ENCODE measurements at regions not wholly inside any gene's neighbourhood (a gene's known extent, or its start where the extent isn't known, plus 50 kb on each side); places are given as distances from the start of the nearest gene placed in this dataset.

GRCh38 chr2:22795287-22795866 is 589.6 kb upstream of the KLHL29 start:
- Histone ChIP-seq H3K9ac (ENCODE audit: low read length in 5 of 5) (no peak overlapping the region), H3K36me3 (ENCODE audit: control insufficient read depth in 5 of 5, insufficient read depth in 5 of 5, low read length in 5 of 5) (no peaks in the 10 kb centered on the region), H3K27me3 (ENCODE audit: control insufficient read depth in 5 of 5, insufficient read depth in 4 of 5, low read length in 5 of 5) (no peaks in the 10 kb centered on the region), H3K27ac (ENCODE audit: low read depth, low read length) (no peak overlapping the region), H3K9me3 (ENCODE audit: control insufficient read depth in 5 of 5, low read length in 5 of 5) (no peaks in the 10 kb centered on the region), H3K4me1 (ENCODE audit: control insufficient read depth in 5 of 5, insufficient read depth in 5 of 5, low read length in 5 of 5) (no peaks in the 10 kb centered on the region), H3K4me3 (ENCODE audit: low read depth in 1 of 5, low read length in 5 of 5) (no peak overlapping the region)

- Histone ChIP-seq H3K27ac (ENCODE audit: low read depth, low read length) (no peak overlapping the region), H3K4me1 (ENCODE audit: control insufficient read depth in 5 of 5, insufficient read depth in 5 of 5, low read length in 5 of 5) (no peaks in the 10 kb centered on the region), H3K36me3 (ENCODE audit: control insufficient read depth in 5 of 5, insufficient read depth in 5 of 5, low read length in 5 of 5) (no peaks in the 10 kb centered on the region), H3K9me3 (ENCODE audit: control insufficient read depth in 5 of 5, low read length in 5 of 5) (no peaks in the 10 kb centered on the region), H3K4me3 (ENCODE audit: low read depth in 1 of 5, low read length in 5 of 5) (no peak overlapping the region), H3K9ac (ENCODE audit: low read length in 5 of 5) (no peak overlapping the region), H3K27me3 (ENCODE audit: control insufficient read depth in 5 of 5, insufficient read depth in 4 of 5, low read length in 5 of 5) (no peaks in the 10 kb centered on the region)
These were observed 586.6 kb upstream of the KLHL29 start for GRCh38 chr2:22798386-22798785.

GRCh38 chr2:22800412-22800811 is 584.6 kb upstream of the KLHL29 start:
- no peak overlapping the region for H3K27ac ChIP-seq (ENCODE audit: low read depth, low read length)
- H3K9me3 ChIP-seq (ENCODE audit: control insufficient read depth in 5 of 5, low read length in 5 of 5): peaks cover 0 to 7% (median 2%) of the 10 kb centered on the region in 5 donors
- no peaks in the 10 kb centered on the region for H3K36me3 ChIP-seq (ENCODE audit: control insufficient read depth in 5 of 5, insufficient read depth in 5 of 5, low read length in 5 of 5)
- no peak overlapping the region for H3K9ac ChIP-seq (ENCODE audit: low read length in 5 of 5)
- H3K27me3 ChIP-seq (ENCODE audit: control insufficient read depth in 5 of 5, insufficient read depth in 4 of 5, low read length in 5 of 5): no peaks in the 10 kb centered on the region
- H3K4me1 ChIP-seq (ENCODE audit: control insufficient read depth in 5 of 5, insufficient read depth in 5 of 5, low read length in 5 of 5): no peaks in the 10 kb centered on the region
- no peak overlapping the region for H3K4me3 ChIP-seq (ENCODE audit: low read depth in 1 of 5, low read length in 5 of 5)

- Histone ChIP-seq H3K9me3 (ENCODE audit: control insufficient read depth in 5 of 5, low read length in 5 of 5) (peaks cover 0 to 8% (median 2%) of the 10 kb centered on the region in 5 donors), H3K4me1 (ENCODE audit: control insufficient read depth in 5 of 5, insufficient read depth in 5 of 5, low read length in 5 of 5) (no peaks in the 10 kb centered on the region), H3K9ac (ENCODE audit: low read length in 5 of 5) (no peak overlapping the region), H3K27ac (ENCODE audit: low read depth, low read length) (no peak overlapping the region), H3K27me3 (ENCODE audit: control insufficient read depth in 5 of 5, insufficient read depth in 4 of 5, low read length in 5 of 5) (no peaks in the 10 kb centered on the region), H3K4me3 (ENCODE audit: low read depth in 1 of 5, low read length in 5 of 5) (no peak overlapping the region), H3K36me3 (ENCODE audit: control insufficient read depth in 5 of 5, insufficient read depth in 5 of 5, low read length in 5 of 5) (no peaks in the 10 kb centered on the region)
These were observed 583.9 kb upstream of the KLHL29 start for GRCh38 chr2:22801071-22801470.

GRCh38 chr2:22801970-22802369 is 583.0 kb upstream of the KLHL29 start:
- Histone ChIP-seq H3K4me3 (ENCODE audit: low read depth in 1 of 5, low read length in 5 of 5) (no peak overlapping the region), H3K9me3 (ENCODE audit: control insufficient read depth in 5 of 5, low read length in 5 of 5) (peaks cover 0 to 8% (median 2%) of the 10 kb centered on the region in 5 donors), H3K27ac (ENCODE audit: low read depth, low read length) (no peak overlapping the region), H3K9ac (ENCODE audit: low read length in 5 of 5) (no peak overlapping the region), H3K27me3 (ENCODE audit: control insufficient read depth in 5 of 5, insufficient read depth in 4 of 5, low read length in 5 of 5) (no peaks in the 10 kb centered on the region), H3K36me3 (ENCODE audit: control insufficient read depth in 5 of 5, insufficient read depth in 5 of 5, low read length in 5 of 5) (no peaks in the 10 kb centered on the region), H3K4me1 (ENCODE audit: control insufficient read depth in 5 of 5, insufficient read depth in 5 of 5, low read length in 5 of 5) (no peaks in the 10 kb centered on the region)

- Histone ChIP-seq H3K4me1 (ENCODE audit: control insufficient read depth in 5 of 5, insufficient read depth in 5 of 5, low read length in 5 of 5) (peaks cover 0 to 3% (median 0%) of the 10 kb centered on the region in 5 donors), H3K4me3 (ENCODE audit: low read depth in 1 of 5, low read length in 5 of 5) (no peak overlapping the region), H3K9me3 (ENCODE audit: control insufficient read depth in 5 of 5, low read length in 5 of 5) (peaks cover 0 to 8% (median 3%) of the 10 kb centered on the region in 5 donors), H3K27me3 (ENCODE audit: control insufficient read depth in 5 of 5, insufficient read depth in 4 of 5, low read length in 5 of 5) (no peaks in the 10 kb centered on the region), H3K9ac (ENCODE audit: low read length in 5 of 5) (no peak overlapping the region), H3K27ac (ENCODE audit: low read depth, low read length) (no peak overlapping the region), H3K36me3 (ENCODE audit: control insufficient read depth in 5 of 5, insufficient read depth in 5 of 5, low read length in 5 of 5) (no peaks in the 10 kb centered on the region)
These were observed 577.1 kb upstream of the KLHL29 start for GRCh38 chr2:22807872-22808271.

GRCh38 chr2:22810602-22811001 is 574.4 kb upstream of the KLHL29 start:
- Histone ChIP-seq H3K4me1 (ENCODE audit: control insufficient read depth in 5 of 5, insufficient read depth in 5 of 5, low read length in 5 of 5) (peaks cover 0 to 3% (median 0%) of the 10 kb centered on the region in 5 donors), H3K36me3 (ENCODE audit: control insufficient read depth in 5 of 5, insufficient read depth in 5 of 5, low read length in 5 of 5) (no peaks in the 10 kb centered on the region), H3K9ac (ENCODE audit: low read length in 5 of 5) (no peak overlapping the region)

GRCh38 chr2:22812065-22812680 is 572.8 kb upstream of the KLHL29 start:
- no peaks in the 10 kb centered on the region for H3K27me3 ChIP-seq (ENCODE audit: control insufficient read depth in 5 of 5, insufficient read depth in 4 of 5, low read length in 5 of 5)
- H3K9me3 ChIP-seq (ENCODE audit: control insufficient read depth in 5 of 5, low read length in 5 of 5): peaks cover 0 to 3% (median 0%) of the 10 kb centered on the region in 5 donors
- H3K36me3 ChIP-seq (ENCODE audit: control insufficient read depth in 5 of 5, insufficient read depth in 5 of 5, low read length in 5 of 5): no peaks in the 10 kb centered on the region
- no peak overlapping the region for H3K4me3 ChIP-seq (ENCODE audit: low read depth in 1 of 5, low read length in 5 of 5)
- H3K27ac ChIP-seq (ENCODE audit: low read depth, low read length): no peak overlapping the region
- H3K9ac ChIP-seq (ENCODE audit: low read length in 5 of 5): no peak overlapping the region
- H3K4me1 ChIP-seq (ENCODE audit: control insufficient read depth in 5 of 5, insufficient read depth in 5 of 5, low read length in 5 of 5): peaks cover 0 to 8% (median 0%) of the 10 kb centered on the region in 5 donors

More at GRCh38 chr2:22810602-22811001, 574.4 kb upstream of the KLHL29 start:
- Histone ChIP-seq H3K4me3 (ENCODE audit: low read depth in 1 of 5, low read length in 5 of 5) (no peak overlapping the region), H3K27ac (ENCODE audit: low read depth, low read length) (no peak overlapping the region), H3K27me3 (ENCODE audit: control insufficient read depth in 5 of 5, insufficient read depth in 4 of 5, low read length in 5 of 5) (no peaks in the 10 kb centered on the region), H3K9me3 (ENCODE audit: control insufficient read depth in 5 of 5, low read length in 5 of 5) (peaks cover 0 to 5% (median 0%) of the 10 kb centered on the region in 5 donors)

- H3K27me3 ChIP-seq (ENCODE audit: control insufficient read depth in 5 of 5, insufficient read depth in 4 of 5, low read length in 5 of 5): no peaks in the 10 kb centered on the region
- H3K4me3 ChIP-seq (ENCODE audit: low read depth in 1 of 5, low read length in 5 of 5): no peak overlapping the region
- H3K4me1 ChIP-seq (ENCODE audit: control insufficient read depth in 5 of 5, insufficient read depth in 5 of 5, low read length in 5 of 5): peaks cover 0 to 10% (median 0%) of the 10 kb centered on the region in 5 donors
- no peaks in the 10 kb centered on the region for H3K9me3 ChIP-seq (ENCODE audit: control insufficient read depth in 5 of 5, low read length in 5 of 5)
- H3K27ac ChIP-seq (ENCODE audit: low read depth, low read length): no peak overlapping the region
- no peaks in the 10 kb centered on the region for H3K36me3 ChIP-seq (ENCODE audit: control insufficient read depth in 5 of 5, insufficient read depth in 5 of 5, low read length in 5 of 5)
- no peak overlapping the region for H3K9ac ChIP-seq (ENCODE audit: low read length in 5 of 5)
These were observed 567.8 kb upstream of the KLHL29 start for GRCh38 chr2:22817197-22817596.

- Histone ChIP-seq H3K9ac (ENCODE audit: low read length in 5 of 5) (no peak overlapping the region), H3K27ac (ENCODE audit: low read depth, low read length) (no peak overlapping the region), H3K4me3 (ENCODE audit: low read depth in 1 of 5, low read length in 5 of 5) (no peak overlapping the region), H3K9me3 (ENCODE audit: control insufficient read depth in 5 of 5, low read length in 5 of 5) (no peaks in the 10 kb centered on the region), H3K27me3 (ENCODE audit: control insufficient read depth in 5 of 5, insufficient read depth in 4 of 5, low read length in 5 of 5) (no peaks in the 10 kb centered on the region), H3K4me1 (ENCODE audit: control insufficient read depth in 5 of 5, insufficient read depth in 5 of 5, low read length in 5 of 5) (peaks cover 0 to 9% (median 0%) of the 10 kb centered on the region in 5 donors), H3K36me3 (ENCODE audit: control insufficient read depth in 5 of 5, insufficient read depth in 5 of 5, low read length in 5 of 5) (no peaks in the 10 kb centered on the region)
These were observed 563.5 kb upstream of the KLHL29 start for GRCh38 chr2:22821458-22821857.
